Endodermal cell (in vitro differentiated cells): ENCODE measurements at regions not wholly inside any gene's neighbourhood (a gene's known extent, or its start where the extent isn't known, plus 50 kb on each side); places are given as distances from the start of the nearest gene placed in this dataset.

Experiments used
- DNase-seq: peaks from one replicate; pipeline ENCODE4 v3.0.0-alpha.2; 2017
- H3K27ac ChIP-seq: 2 replicates; pipeline ENCODE4 v1.5.1; 2013; ENCODE audit warnings: mild to moderate bottlenecking, low read depth, low read length, moderate library complexity
- H3K27me3 ChIP-seq: 2 replicates; pipeline ENCODE4 v1.6.1; 2013; ENCODE audit warnings: mild to moderate bottlenecking, low read length, moderate library complexity; ENCODE audit not compliant: insufficient read depth, control insufficient read depth, poor library complexity, severe bottlenecking
- H3K36me3 ChIP-seq: 2 replicates; pipeline ENCODE4 v1.7.0; 2013; ENCODE audit warnings: mild to moderate bottlenecking, low read length, moderate library complexity; ENCODE audit not compliant: control insufficient read depth, insufficient read depth
- H3K4me1 ChIP-seq: one replicate; pipeline ENCODE4 v1.7.0; 2013; ENCODE audit warnings: low read length; ENCODE audit not compliant: control insufficient read depth, insufficient read depth
- H3K4me3 ChIP-seq: 2 replicates; pipeline ENCODE4 v1.5.1; 2013; ENCODE audit warnings: mild to moderate bottlenecking, low read length, moderate library complexity
- H3K9ac ChIP-seq: 2 replicates; pipeline ENCODE4 v1.6.1; 2013; ENCODE audit warnings: mild to moderate bottlenecking, low read length, moderate library complexity; ENCODE audit not compliant: poor library complexity, severe bottlenecking; ENCODE audit errors: extremely low read depth
- H3K9me3 ChIP-seq: 2 replicates; pipeline ENCODE4 v1.6.1; 2013; ENCODE audit warnings: mild to moderate bottlenecking, low read length, moderate library complexity; ENCODE audit not compliant: control insufficient read depth
- H3K27ac Mint-ChIP-seq: 2 replicates; pipeline ENCODE4 v1.8.0; 2020; ENCODE audit warnings: mixed read lengths
- H3K27me3 Mint-ChIP-seq: 2 replicates; pipeline ENCODE4 v1.8.0; 2021; ENCODE audit warnings: mild to moderate bottlenecking, mixed read lengths; ENCODE audit not compliant: insufficient read depth
- H3K36me3 Mint-ChIP-seq: 2 replicates; pipeline ENCODE4 v1.8.0; 2020; ENCODE audit warnings: low read depth, mixed read lengths
- H3K4me1 Mint-ChIP-seq: 2 replicates; pipeline ENCODE4 v1.8.0; 2020; ENCODE audit warnings: mixed read lengths
- H3K4me3 Mint-ChIP-seq: 2 replicates; pipeline ENCODE4 v1.8.0; 2020; ENCODE audit warnings: mild to moderate bottlenecking, moderate library complexity, mixed read lengths
- H3K9me3 Mint-ChIP-seq: 2 replicates; pipeline ENCODE4 v1.8.0; 2020; ENCODE audit warnings: mild to moderate bottlenecking, mixed read lengths
- CTCF ChIP-seq: fragments of 200-600 bp; sonication (generic); conservative IDR thresholded peaks from 2 replicates; pipeline ENCODE4 v1.5.0; 2021; ENCODE audit warnings: antibody characterized with exemption, mild to moderate bottlenecking
- WGBS, 2 experiments: methylation state at CpG; one replicate each; pipeline versions ENCODE4 v1.1.5 to v1.1.7; 2013; ENCODE audit warnings: missing lambda C conversion rate in 2 of 2, mixed read lengths in 1 of 2; ENCODE audit not compliant: insufficient coverage in 1 of 2, insufficient read length in 1 of 2; 5-methylcytosine and 5-hydroxymethylcytosine counted together

- WGBS, 2 experiments = 89% methylated on average over 1 of the region's 1 CpG; no CpG with 5 or more reads in 1 of the 2 experiments
- DNase-seq = no peak
- peaks cover 3% of the 10 kb centered on the region for H3K27me3 Mint-ChIP-seq
- H3K9ac ChIP-seq = no peak overlapping the region
- H3K4me3 Mint-ChIP-seq = no peak overlapping the region
- H3K4me3 ChIP-seq = no peak overlapping the region
- H3K9me3 Mint-ChIP-seq = peaks cover 13% of the 10 kb centered on the region
- H3K27ac ChIP-seq = no peak overlapping the region
- H3K9me3 ChIP-seq = peaks cover 14% of the 10 kb centered on the region
- H3K4me1 ChIP-seq = no peaks in the 10 kb centered on the region
- H3K36me3 ChIP-seq = no peaks in the 10 kb centered on the region
- no peaks in the 10 kb centered on the region for H3K27me3 ChIP-seq
- no peak for TF ChIP-seq CTCF
- H3K27ac Mint-ChIP-seq = no peak overlapping the region
- H3K36me3 Mint-ChIP-seq = no peaks in the 10 kb centered on the region
- peaks cover 6% of the 10 kb centered on the region for H3K4me1 Mint-ChIP-seq
These were observed 133.4 kb upstream of the SLC7A14 start for GRCh38 chr3:170719300-170719699.

- Histone ChIP-seq H3K9me3 (peaks cover 14% of the 10 kb centered on the region), H3K4me1 (no peaks in the 10 kb centered on the region), H3K27ac (no peak overlapping the region), H3K9ac (no peak overlapping the region), H3K4me3 (no peak overlapping the region), H3K27me3 (no peaks in the 10 kb centered on the region), H3K36me3 (no peaks in the 10 kb centered on the region)
- Mint-ChIP-seq H3K36me3 (no peaks in the 10 kb centered on the region), H3K4me3 (no peak overlapping the region), H3K27ac (no peak overlapping the region), H3K27me3 (peaks cover 3% of the 10 kb centered on the region), H3K4me1 (peaks cover 1% of the 10 kb centered on the region), H3K9me3 (peaks cover 13% of the 10 kb centered on the region)
- DNase-seq = no peak
- TF ChIP-seq CTCF = no peak
- WGBS, 2 experiments = 89 to 92% methylated on average over 1 to 3 of the region's 3 CpGs
These were observed 133.0 kb upstream of the SLC7A14 start for GRCh38 chr3:170718848-170719247.

GRCh38 chr3:170717410-170718402 lies 131.8 kb upstream of the SLC7A14 start:
- H3K27ac Mint-ChIP-seq = no peak overlapping the region

More at GRCh38 chr3:170717410-170718402, 131.8 kb upstream of the SLC7A14 start:
- Histone ChIP-seq H3K9me3 (peaks cover 14% of the 10 kb centered on the region), H3K9ac (no peak overlapping the region), H3K27me3 (no peaks in the 10 kb centered on the region), H3K27ac (no peak overlapping the region), H3K36me3 (no peaks in the 10 kb centered on the region), H3K4me1 (no peaks in the 10 kb centered on the region), H3K4me3 (no peak overlapping the region)
- Mint-ChIP-seq H3K9me3 (peaks cover 13% of the 10 kb centered on the region), H3K27me3 (peaks cover 3% of the 10 kb centered on the region), H3K4me1 (no peaks in the 10 kb centered on the region), H3K36me3 (no peaks in the 10 kb centered on the region), H3K4me3 (no peak overlapping the region)
- 92 to 100% methylated on average over 4 to 6 of the region's 6 CpGs for WGBS, 2 experiments
- no peak for TF ChIP-seq CTCF
- DNase-seq = no peak
